Fibroblast of lung (primary cell): ENCODE measurements at regions not wholly inside any gene's neighbourhood (a gene's known extent, or its start where the extent isn't known, plus 50 kb on each side); places are given as distances from the start of the nearest gene placed in this dataset.

Source experiments
- DNase-seq, 2 donors: peaks; one replicate each; pipeline versions ENCODE4 v3.0.0 to v3.0.0-alpha.2; 2010; ENCODE audit warnings: low read depth in 2 of 2
- H2AFZ ChIP-seq: 2 replicates; pipeline ENCODE4 v1.5.1; 2012; ENCODE audit warnings: low read length, control low read depth, inconsistent platforms
- H3K27ac ChIP-seq: 2 replicates; pipeline ENCODE4 v1.5.1; 2011; ENCODE audit warnings: low read length, control low read depth; ENCODE audit not compliant: insufficient read depth
- H3K27me3 ChIP-seq: 2 replicates; pipeline ENCODE4 v1.5.1; 2011; ENCODE audit warnings: mild to moderate bottlenecking, low read length; ENCODE audit not compliant: control insufficient read depth, insufficient read depth
- H3K36me3 ChIP-seq: 2 replicates; pipeline ENCODE4 v1.5.1; 2011; ENCODE audit warnings: low read length; ENCODE audit not compliant: control insufficient read depth, insufficient read depth
- H3K4me1 ChIP-seq: 2 replicates; pipeline ENCODE4 v1.5.1; 2011; ENCODE audit warnings: low read length; ENCODE audit not compliant: control insufficient read depth, insufficient read depth; ENCODE audit errors: extremely low read depth
- H3K4me2 ChIP-seq: 2 replicates; pipeline ENCODE4 v1.5.1; 2011; ENCODE audit warnings: low read length, control low read depth; ENCODE audit not compliant: insufficient read depth; ENCODE audit errors: extremely low read depth
- H3K4me3 ChIP-seq, 4 experiments: fragments of 200-600 bp in 1 of 4; sonication (generic) in 1 of 4; replicated peaks in 1 of 4; 2 replicates each; pipeline ENCODE4 v1.5.1; 2011 to 2016; ENCODE audit warnings: low read length in 4 of 4, low read depth in 3 of 4, mild to moderate bottlenecking in 3 of 4, control low read depth in 2 of 4, inconsistent platforms in 1 of 4, mixed read lengths in 1 of 4; ENCODE audit not compliant: insufficient read depth in 1 of 4; ENCODE audit errors: control extremely low read depth in 1 of 4
- H3K79me2 ChIP-seq: 2 replicates; pipeline ENCODE4 v1.5.1; 2012; ENCODE audit warnings: mild to moderate bottlenecking, low read length, inconsistent platforms; ENCODE audit not compliant: control insufficient read depth, insufficient read depth
- H3K9ac ChIP-seq: 2 replicates; pipeline ENCODE4 v1.5.1; 2011; ENCODE audit warnings: mild to moderate bottlenecking, low read length, control low read depth; ENCODE audit not compliant: insufficient read depth
- H3K9me3 ChIP-seq: 2 replicates; pipeline ENCODE4 v1.5.1; 2012; ENCODE audit warnings: low read depth, low read length; ENCODE audit not compliant: control insufficient read depth, insufficient read depth
- H4K20me1 ChIP-seq: 2 replicates; pipeline ENCODE4 v1.5.1; 2011; ENCODE audit warnings: low read length; ENCODE audit not compliant: control insufficient read depth, insufficient read depth; ENCODE audit errors: extremely low read depth
- CTCF ChIP-seq, 2 donors: IDR thresholded peaks in 1 of 2; conservative IDR thresholded peaks in 1 of 2; 1 replicate in 1 of 2; 2 replicates in 1 of 2; pipeline ENCODE4 v1.5.1; 2011 to 2012; ENCODE audit warnings: low read length in 2 of 2, control low read depth in 1 of 2, inconsistent platforms in 1 of 2, low read depth in 1 of 2, mild to moderate bottlenecking in 1 of 2
- EZH2 ChIP-seq: IDR thresholded peaks from 2 replicates; pipeline ENCODE4 v1.5.1; 2012; ENCODE audit warnings: low read length, control low read depth, mild to moderate bottlenecking; ENCODE audit errors: missing control alignments

GRCh38 chr12:28882444-28882843 lies 266.6 kb upstream of the FAR2 start:
- no peak overlapping the region for H3K4me2 ChIP-seq
- no peak for TF ChIP-seq EZH2
- no peak for TF ChIP-seq CTCF (conservative IDR thresholded peaks at IDR 0.05 in 1 of 2, IDR thresholded peaks at IDR 0.05 in 1 of 2; ENCODE audit: low read depth in 1 of 2, low read length in 2 of 2)
- H2AFZ ChIP-seq, result no peak overlapping the region
- H3K79me2 ChIP-seq, result no peaks in the 10 kb centered on the region
- no peaks in the 10 kb centered on the region for H3K36me3 ChIP-seq
- H4K20me1 ChIP-seq, result no peaks in the 10 kb centered on the region
- no peaks in the 10 kb centered on the region for H3K4me1 ChIP-seq
- H3K27me3 ChIP-seq, result no peaks in the 10 kb centered on the region
- DNase-seq, result peak; percentile 28 to 87
- no peak overlapping the region for H3K9ac ChIP-seq
- no peak overlapping the region for H3K27ac ChIP-seq
- no peaks in the 10 kb centered on the region for H3K9me3 ChIP-seq
- no peak overlapping the region for H3K4me3 ChIP-seq

GRCh38 chr12:28883406-28883997 lies 265.6 kb upstream of the FAR2 start:
- no peak for DNase-seq
- no peaks in the 10 kb centered on the region for H3K79me2 ChIP-seq
- no peak for TF ChIP-seq CTCF (conservative IDR thresholded peaks at IDR 0.05 in 1 of 2, IDR thresholded peaks at IDR 0.05 in 1 of 2; ENCODE audit: low read depth in 1 of 2, low read length in 2 of 2)
- TF ChIP-seq EZH2, result no peak
- H3K4me3 ChIP-seq, result no peak overlapping the region
- H4K20me1 ChIP-seq, result no peaks in the 10 kb centered on the region
- H3K27me3 ChIP-seq, result no peaks in the 10 kb centered on the region
- H3K27ac ChIP-seq, result no peak overlapping the region
- H3K36me3 ChIP-seq, result no peaks in the 10 kb centered on the region
- H3K4me2 ChIP-seq, result no peak overlapping the region
- H2AFZ ChIP-seq, result no peak overlapping the region
- no peaks in the 10 kb centered on the region for H3K9me3 ChIP-seq
- no peaks in the 10 kb centered on the region for H3K4me1 ChIP-seq
- H3K9ac ChIP-seq, result no peak overlapping the region

- Histone ChIP-seq H3K9ac (no peak overlapping the region), H3K79me2 (no peaks in the 10 kb centered on the region), H3K27ac (no peak overlapping the region), H3K4me2 (no peak overlapping the region), H4K20me1 (no peaks in the 10 kb centered on the region), H3K4me1 (no peaks in the 10 kb centered on the region), H3K4me3 (no peak overlapping the region), H3K9me3 (no peaks in the 10 kb centered on the region), H3K36me3 (no peaks in the 10 kb centered on the region), H3K27me3 (no peaks in the 10 kb centered on the region), H2AFZ (no peak overlapping the region)
- TF ChIP-seq EZH2 (no peak), CTCF (conservative IDR thresholded peaks at IDR 0.05 in 1 of 2, IDR thresholded peaks at IDR 0.05 in 1 of 2; ENCODE audit: low read depth in 1 of 2, low read length in 2 of 2) (no peak)
- DNase-seq, result peak in 1 of 2 donors; percentile 64
Observed at GRCh38 chr12:28884904-28885679, 264.0 kb upstream of the FAR2 start.
